SU-DHL-6 (cell line): ENCODE measurements at regions not wholly inside any gene's neighbourhood (a gene's known extent, or its start where the extent isn't known, plus 50 kb on each side); places are given as distances from the start of the nearest gene placed in this dataset.

Source experiments
- H2AFZ ChIP-seq: fragments of 200-600 bp; sonication (generic); 2 replicates; pipeline ENCODE4 v1.6.1; 2014; ENCODE audit warnings: low read depth, mild to moderate bottlenecking, moderate library complexity, mixed read lengths, antibody characterized with exemption, low read length; ENCODE audit not compliant: severe bottlenecking
- H3F3A ChIP-seq: fragments of 200-600 bp; shearing (Covaris generic); 2 replicates; pipeline ENCODE4 v1.6.0; 2016; ENCODE audit warnings: antibody characterized with exemption, mild to moderate bottlenecking; ENCODE audit not compliant: insufficient read depth
- H3K27ac ChIP-seq: fragments of 200-600 bp; sonication (generic); 2 replicates; pipeline ENCODE4 v1.5.1; 2016; ENCODE audit warnings: low read depth, mild to moderate bottlenecking, low read length, moderate library complexity, mixed read lengths
- H3K27me3 ChIP-seq: fragments of 200-600 bp; sonication (generic), shearing (Covaris generic); 2 replicates; pipeline ENCODE4 v1.6.0; 2014; ENCODE audit warnings: mild to moderate bottlenecking, low read length
- H3K36me3 ChIP-seq: fragments of 200-600 bp; sonication (generic); 2 replicates; pipeline ENCODE4 v1.6.1; 2014; ENCODE audit warnings: mild to moderate bottlenecking, low read length, mixed read lengths
- H3K4me2 ChIP-seq: fragments of 300-600, 200-600 bp; shearing (Covaris generic), sonication (generic); 2 replicates; pipeline ENCODE4 v1.6.0; 2014; ENCODE audit warnings: low read length, low read depth, mild to moderate bottlenecking; ENCODE audit not compliant: poor library complexity, severe bottlenecking
- H3K4me3 ChIP-seq: fragments of 200-600 bp; sonication (generic); 2 replicates; pipeline ENCODE4 v1.5.1; 2014; ENCODE audit warnings: antibody characterized with exemption, low read length, mild to moderate bottlenecking, mixed read lengths; ENCODE audit not compliant: insufficient read depth, poor library complexity, severe bottlenecking
- H3K79me2 ChIP-seq: fragments of 200-600 bp; sonication (generic); 2 replicates; pipeline ENCODE4 v1.6.1; 2014; ENCODE audit warnings: mild to moderate bottlenecking, low read length, moderate library complexity; ENCODE audit not compliant: insufficient read depth
- H3K9ac ChIP-seq: fragments of 200-600 bp; sonication (generic); 2 replicates; pipeline ENCODE4 v1.7.0; 2014; ENCODE audit warnings: mild to moderate bottlenecking, low read length
- H3K9me2 ChIP-seq: fragments of 200-600 bp; sonication (generic); replicated peaks from 2 replicates; pipeline ENCODE4 v1.6.1; 2014; ENCODE audit warnings: low read length; ENCODE audit not compliant: insufficient read depth
- H3K9me3 ChIP-seq: fragments of 200-600 bp; sonication (generic); 2 replicates; pipeline ENCODE4 v1.6.1; 2014; ENCODE audit warnings: low read length, mixed read lengths; ENCODE audit not compliant: insufficient read depth
- H4K20me1 ChIP-seq: fragments of 200-600 bp; sonication (generic); 2 replicates; pipeline ENCODE4 v1.6.1; 2014; ENCODE audit warnings: low read depth, mild to moderate bottlenecking, antibody characterized with exemption, low read length, moderate library complexity, mixed read lengths
- EZH2phosphoT487 ChIP-seq: fragments of 200-600 bp; sonication (generic), shearing (Covaris generic); conservative IDR thresholded peaks from 2 replicates; pipeline ENCODE4 v1.6.1; 2018; ENCODE audit warnings: mild to moderate bottlenecking, antibody characterized with exemption, low read length, moderate library complexity, mixed read lengths
- TF ChIP-seq, protein P1 (sequence below): fragments of 200-600 bp; sonication (generic); IDR thresholded peaks from one replicate; pipeline ENCODE4 v1.5.1; 2017; ENCODE audit warnings: antibody characterized with exemption, mild to moderate bottlenecking, low read length, moderate library complexity; ENCODE audit not compliant: insufficient read depth, poor library complexity, severe bottlenecking

DNA sequence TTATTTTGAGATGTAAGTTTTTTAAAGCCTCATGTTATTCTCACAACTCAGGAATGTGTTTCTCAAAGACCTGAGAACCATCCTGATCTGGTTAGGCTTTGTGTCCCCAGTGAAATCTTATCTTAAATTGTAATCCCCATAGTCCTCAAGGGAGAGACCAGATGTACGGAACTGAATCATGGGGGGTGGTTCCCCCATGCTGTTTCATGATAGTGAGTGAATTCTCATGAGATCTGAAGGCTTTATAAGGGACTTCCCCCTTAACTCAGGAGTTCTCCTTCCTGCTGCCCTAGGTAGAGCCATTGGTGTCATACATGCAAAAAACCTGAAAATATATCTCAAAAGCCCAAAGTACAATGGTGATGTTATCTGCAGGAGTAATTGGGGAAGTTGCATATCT, 836.7 kb downstream of the CBLN2 start:
- Histone ChIP-seq H4K20me1 (no peaks in the 10 kb centered on the region), H3K9me2 (no peaks in the 10 kb centered on the region), H3K27ac (no peak overlapping the region), H3K36me3 (no peaks in the 10 kb centered on the region), H3K4me3 (no peak overlapping the region), H3K27me3 (no peaks in the 10 kb centered on the region), H2AFZ (no peak overlapping the region), H3K79me2 (no peaks in the 10 kb centered on the region), H3F3A (no peaks in the 10 kb centered on the region), H3K4me2 (no peak overlapping the region), H3K9ac (no peak overlapping the region), H3K9me3 (no peaks in the 10 kb centered on the region)
- no peak for TF ChIP-seq EZH2phosphoT487
- TF ChIP-seq, protein P1, sequence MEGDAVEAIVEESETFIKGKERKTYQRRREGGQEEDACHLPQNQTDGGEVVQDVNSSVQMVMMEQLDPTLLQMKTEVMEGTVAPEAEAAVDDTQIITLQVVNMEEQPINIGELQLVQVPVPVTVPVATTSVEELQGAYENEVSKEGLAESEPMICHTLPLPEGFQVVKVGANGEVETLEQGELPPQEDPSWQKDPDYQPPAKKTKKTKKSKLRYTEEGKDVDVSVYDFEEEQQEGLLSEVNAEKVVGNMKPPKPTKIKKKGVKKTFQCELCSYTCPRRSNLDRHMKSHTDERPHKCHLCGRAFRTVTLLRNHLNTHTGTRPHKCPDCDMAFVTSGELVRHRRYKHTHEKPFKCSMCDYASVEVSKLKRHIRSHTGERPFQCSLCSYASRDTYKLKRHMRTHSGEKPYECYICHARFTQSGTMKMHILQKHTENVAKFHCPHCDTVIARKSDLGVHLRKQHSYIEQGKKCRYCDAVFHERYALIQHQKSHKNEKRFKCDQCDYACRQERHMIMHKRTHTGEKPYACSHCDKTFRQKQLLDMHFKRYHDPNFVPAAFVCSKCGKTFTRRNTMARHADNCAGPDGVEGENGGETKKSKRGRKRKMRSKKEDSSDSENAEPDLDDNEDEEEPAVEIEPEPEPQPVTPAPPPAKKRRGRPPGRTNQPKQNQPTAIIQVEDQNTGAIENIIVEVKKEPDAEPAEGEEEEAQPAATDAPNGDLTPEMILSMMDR = no peak

DNA sequence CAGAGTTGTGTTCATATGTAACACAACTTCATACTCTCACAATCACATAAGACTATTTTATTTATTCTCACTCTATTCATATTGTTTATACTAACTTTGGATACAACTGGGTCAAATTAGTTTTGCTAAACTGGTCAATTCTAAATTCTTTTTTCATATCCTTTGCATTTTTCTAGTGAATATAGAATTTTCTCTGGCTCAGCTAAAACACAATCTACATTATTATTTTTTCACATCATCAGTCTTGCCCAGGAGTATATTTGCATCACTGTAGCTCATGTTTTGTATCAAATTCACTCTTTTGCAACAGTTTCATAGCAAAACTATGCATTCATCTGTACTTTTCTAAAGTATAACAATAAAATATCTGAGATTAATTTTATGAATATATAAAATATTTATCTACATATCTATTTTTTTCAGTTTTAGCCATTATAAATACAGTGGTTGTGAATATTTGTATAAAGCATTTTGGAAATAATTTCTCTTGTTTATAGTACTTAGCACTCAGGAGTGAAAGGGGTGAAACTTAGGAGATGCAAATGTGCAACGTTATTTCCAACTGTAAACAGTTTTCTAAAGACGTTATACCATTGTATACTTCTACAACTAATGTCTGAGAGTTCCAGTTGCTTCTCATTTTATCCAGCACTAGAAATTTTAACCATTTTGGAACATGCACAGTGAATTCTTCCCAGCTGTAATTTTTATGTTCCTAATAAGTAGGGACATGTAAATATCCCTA, 854.6 kb downstream of the CBLN2 start:
- no peaks in the 10 kb centered on the region for H3K9me3 ChIP-seq
- no peak overlapping the region for H3K9ac ChIP-seq
- H3K36me3 ChIP-seq = no peaks in the 10 kb centered on the region
- no peak overlapping the region for H3K4me3 ChIP-seq
- H3K79me2 ChIP-seq = no peaks in the 10 kb centered on the region
- no peaks in the 10 kb centered on the region for H3F3A ChIP-seq
- TF ChIP-seq, protein P1 = no peak
- TF ChIP-seq EZH2phosphoT487 = no peak
- H3K4me2 ChIP-seq = no peak overlapping the region
- peak overlapping the region; percentile 5 for H2AFZ ChIP-seq
- no peaks in the 10 kb centered on the region for H4K20me1 ChIP-seq
- no peak overlapping the region for H3K27ac ChIP-seq
- no peaks in the 10 kb centered on the region for H3K9me2 ChIP-seq
- H3K27me3 ChIP-seq = no peaks in the 10 kb centered on the region

DNA sequence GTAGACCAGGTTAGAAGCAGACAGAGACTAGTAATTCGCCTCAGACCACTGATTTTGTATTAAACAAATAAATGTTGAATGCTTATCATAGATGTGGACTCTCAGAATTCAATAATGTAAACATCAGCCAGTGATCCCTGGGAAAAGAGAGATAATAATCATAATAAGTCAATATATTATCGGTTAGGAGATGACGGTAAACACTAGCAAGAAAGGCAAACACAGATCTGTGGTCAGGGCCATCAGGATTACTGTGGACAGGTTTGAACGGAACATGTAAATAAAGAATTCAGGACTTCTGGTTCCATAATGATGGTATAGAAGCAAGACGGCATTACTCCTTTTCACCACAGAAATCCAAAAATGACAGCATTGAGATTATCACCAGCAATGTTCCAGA, 861.6 kb downstream of the CBLN2 start:
- H3K9me2 ChIP-seq = no peaks in the 10 kb centered on the region
- H3K4me2 ChIP-seq = no peak overlapping the region
- H4K20me1 ChIP-seq = no peaks in the 10 kb centered on the region
- no peak for TF ChIP-seq EZH2phosphoT487
- TF ChIP-seq, protein P1 = no peak
- H3K27ac ChIP-seq = no peak overlapping the region
- H3K27me3 ChIP-seq = no peaks in the 10 kb centered on the region
- H3K4me3 ChIP-seq = no peak overlapping the region
- no peaks in the 10 kb centered on the region for H3K9me3 ChIP-seq
- H3K9ac ChIP-seq = no peak overlapping the region
- H3F3A ChIP-seq = no peaks in the 10 kb centered on the region
- no peak overlapping the region for H2AFZ ChIP-seq
- no peaks in the 10 kb centered on the region for H3K36me3 ChIP-seq
- H3K79me2 ChIP-seq = no peaks in the 10 kb centered on the region
